ENCODE measurements at regions not wholly inside any gene's neighbourhood (a gene's known extent, or its start where the extent isn't known, plus 50 kb on each side); places are given as distances from the start of the nearest gene placed in this dataset.
"Not testable (repeated sequence)": the region's sequence is repeated elsewhere in the genome, so short reads cannot be mapped to it uniquely, and the experiment has no call there.

- TF ChIP-seq POLR2AphosphoS5 (IDR thresholded peaks at IDR 0.05; ENCODE audit: insufficient read depth, low read depth, low read length); FOS (IDR thresholded peaks at IDR 0.05; ENCODE audit: borderline replicate concordance, insufficient read depth, low read length); EZH2 (IDR thresholded peaks at IDR 0.05; ENCODE audit: borderline replicate concordance, low read depth, low read length, severe bottlenecking): not testable (repeated sequence)
- TF ChIP-seq, protein P1, sequence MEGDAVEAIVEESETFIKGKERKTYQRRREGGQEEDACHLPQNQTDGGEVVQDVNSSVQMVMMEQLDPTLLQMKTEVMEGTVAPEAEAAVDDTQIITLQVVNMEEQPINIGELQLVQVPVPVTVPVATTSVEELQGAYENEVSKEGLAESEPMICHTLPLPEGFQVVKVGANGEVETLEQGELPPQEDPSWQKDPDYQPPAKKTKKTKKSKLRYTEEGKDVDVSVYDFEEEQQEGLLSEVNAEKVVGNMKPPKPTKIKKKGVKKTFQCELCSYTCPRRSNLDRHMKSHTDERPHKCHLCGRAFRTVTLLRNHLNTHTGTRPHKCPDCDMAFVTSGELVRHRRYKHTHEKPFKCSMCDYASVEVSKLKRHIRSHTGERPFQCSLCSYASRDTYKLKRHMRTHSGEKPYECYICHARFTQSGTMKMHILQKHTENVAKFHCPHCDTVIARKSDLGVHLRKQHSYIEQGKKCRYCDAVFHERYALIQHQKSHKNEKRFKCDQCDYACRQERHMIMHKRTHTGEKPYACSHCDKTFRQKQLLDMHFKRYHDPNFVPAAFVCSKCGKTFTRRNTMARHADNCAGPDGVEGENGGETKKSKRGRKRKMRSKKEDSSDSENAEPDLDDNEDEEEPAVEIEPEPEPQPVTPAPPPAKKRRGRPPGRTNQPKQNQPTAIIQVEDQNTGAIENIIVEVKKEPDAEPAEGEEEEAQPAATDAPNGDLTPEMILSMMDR (IDR thresholded peaks at IDR 0.05; ENCODE audit: extremely low read depth in 1 of 2, insufficient read depth in 1 of 2, low read depth in 1 of 2, low read length in 2 of 2) = not testable (repeated sequence)
- TF ChIP-seq, protein P2, sequence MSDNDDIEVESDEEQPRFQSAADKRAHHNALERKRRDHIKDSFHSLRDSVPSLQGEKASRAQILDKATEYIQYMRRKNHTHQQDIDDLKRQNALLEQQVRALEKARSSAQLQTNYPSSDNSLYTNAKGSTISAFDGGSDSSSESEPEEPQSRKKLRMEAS (IDR thresholded peaks at IDR 0.05; ENCODE audit: insufficient read depth, insufficient read length) = not testable (repeated sequence)
Measured at GRCh38 chr3:89944461-89944860, 837.0 kb downstream of the EPHA3 start.

Measured in endothelial cell of umbilical vein (primary cell).